Astrocyte (in vitro differentiated cells and primary cell): ENCODE measurements at regions not wholly inside any gene's neighbourhood (a gene's known extent, or its start where the extent isn't known, plus 50 kb on each side); places are given as distances from the start of the nearest gene placed in this dataset.
"Not testable (repeated sequence)": the region's sequence is repeated elsewhere in the genome, so short reads cannot be mapped to it uniquely, and the experiment has no call there.

Experiments used
- DNase-seq: peaks from one replicate; pipeline ENCODE4 v3.0.0-alpha.2; 2010; ENCODE audit warnings: low read depth
- FAIRE-seq: peaks from 2 replicates; lab custom pipeline; 2011; peaks lifted over from hg19 to GRCh38; lab: Jason Lieb, UNC
- H2AFZ ChIP-seq: 2 replicates; pipeline ENCODE4 v1.6.0; 2012; ENCODE audit warnings: low read depth, low read length, inconsistent platforms
- H3K27ac ChIP-seq: 2 replicates; pipeline ENCODE4 v1.5.1; 2011; ENCODE audit warnings: low read depth, low read length, inconsistent platforms
- H3K27me3 ChIP-seq: 2 replicates; pipeline ENCODE4 v1.6.0; 2011; ENCODE audit warnings: low read length, inconsistent platforms; ENCODE audit not compliant: insufficient read depth
- H3K36me3 ChIP-seq: 2 replicates; pipeline ENCODE4 v1.5.1; 2011; ENCODE audit warnings: low read length, inconsistent platforms; ENCODE audit not compliant: insufficient read depth
- H3K4me1 ChIP-seq: 2 replicates; pipeline ENCODE4 v1.5.1; 2011; ENCODE audit warnings: low read length, inconsistent platforms; ENCODE audit not compliant: insufficient read depth
- H3K4me2 ChIP-seq: 2 replicates; pipeline ENCODE4 v1.6.0; 2012; ENCODE audit warnings: low read length, inconsistent platforms
- H3K4me3 ChIP-seq: 2 replicates; pipeline ENCODE4 v1.5.1; 2011; ENCODE audit warnings: low read depth, mild to moderate bottlenecking, low read length, inconsistent platforms; ENCODE audit not compliant: insufficient read depth
- H3K79me2 ChIP-seq: 2 replicates; pipeline ENCODE4 v1.6.0; 2012; ENCODE audit warnings: mild to moderate bottlenecking, low read length, inconsistent platforms; ENCODE audit not compliant: insufficient read depth
- H3K9ac ChIP-seq: 2 replicates; pipeline ENCODE4 v1.6.0; 2012; ENCODE audit warnings: mild to moderate bottlenecking, low read length, inconsistent platforms
- H3K9me3 ChIP-seq: 2 replicates; pipeline ENCODE4 v1.5.1; 2012; ENCODE audit warnings: low read depth, mild to moderate bottlenecking, low read length, inconsistent platforms; ENCODE audit not compliant: insufficient read depth
- H4K20me1 ChIP-seq: 2 replicates; pipeline ENCODE4 v1.6.0; 2012; ENCODE audit warnings: low read length, inconsistent platforms; ENCODE audit not compliant: insufficient read depth
- H3K27ac Mint-ChIP-seq: one replicate; pipeline ENCODE4 v1.8.0; 2021; ENCODE audit warnings: mild to moderate bottlenecking, mixed read lengths; ENCODE audit not compliant: unreplicated experiment
- H3K27me3 Mint-ChIP-seq: one replicate; pipeline ENCODE4 v1.8.0; 2021; ENCODE audit warnings: low read depth, mixed read lengths; ENCODE audit not compliant: unreplicated experiment
- H3K36me3 Mint-ChIP-seq: one replicate; pipeline ENCODE4 v1.8.0; 2021; ENCODE audit warnings: low read depth, mixed read lengths; ENCODE audit not compliant: unreplicated experiment
- H3K4me1 Mint-ChIP-seq: one replicate; pipeline ENCODE4 v1.8.0; 2021; ENCODE audit warnings: low read depth, mixed read lengths; ENCODE audit not compliant: unreplicated experiment
- H3K4me3 Mint-ChIP-seq: one replicate; pipeline ENCODE4 v1.8.0; 2021; ENCODE audit warnings: mild to moderate bottlenecking, moderate library complexity, mixed read lengths; ENCODE audit not compliant: unreplicated experiment
- H3K9me3 Mint-ChIP-seq: one replicate; pipeline ENCODE4 v1.8.0; 2021; ENCODE audit warnings: mild to moderate bottlenecking, mixed read lengths; ENCODE audit not compliant: unreplicated experiment
- CTCF ChIP-seq: IDR thresholded peaks from 2 replicates; pipeline ENCODE4 v1.5.1; 2011; ENCODE audit warnings: low read depth, mild to moderate bottlenecking, inconsistent platforms, low read length, moderate library complexity; ENCODE audit not compliant: insufficient read depth
- EZH2 ChIP-seq: IDR thresholded peaks from 2 replicates; pipeline ENCODE4 v1.6.1; 2012; ENCODE audit warnings: mild to moderate bottlenecking, low read length, inconsistent platforms; ENCODE audit not compliant: insufficient read depth

- no peak overlapping the region for H3K9ac ChIP-seq
- Mint-ChIP-seq H3K36me3 (no peaks in the 10 kb centered on the region), H3K27me3 (no peaks in the 10 kb centered on the region), H3K27ac (no peak overlapping the region), H3K9me3 (no peaks in the 10 kb centered on the region), H3K4me1 (no peaks in the 10 kb centered on the region), H3K4me3 (no peak overlapping the region)
- no peaks in the 10 kb centered on the region for H3K27me3 ChIP-seq
- DNase-seq (no peak), FAIRE-seq (no peak)
- H3K4me2 ChIP-seq = no peak overlapping the region
- no peaks in the 10 kb centered on the region for H3K4me1 ChIP-seq
- H3K27ac ChIP-seq = no peak overlapping the region
- no peaks in the 10 kb centered on the region for H3K9me3 ChIP-seq
- H3K36me3 ChIP-seq = no peaks in the 10 kb centered on the region
- no peaks in the 10 kb centered on the region for H3K79me2 ChIP-seq
- no peak overlapping the region for H2AFZ ChIP-seq
- TF ChIP-seq EZH2 = no peak
- no peak for TF ChIP-seq CTCF
- no peak overlapping the region for H3K4me3 ChIP-seq
- no peaks in the 10 kb centered on the region for H4K20me1 ChIP-seq
These were observed 92.7 kb upstream of the ARX start for GRCh38 chrX:25108481-25108880.

- no peak overlapping the region for H3K4me3 Mint-ChIP-seq
- FAIRE-seq (peak; percentile 99), DNase-seq (no peak)
- H3K9me3 ChIP-seq = no peaks in the 10 kb centered on the region
- TF ChIP-seq CTCF (no peak), EZH2 (no peak)
- H3K4me1 ChIP-seq = no peaks in the 10 kb centered on the region
- no peaks in the 10 kb centered on the region for H3K27me3 ChIP-seq
- no peaks in the 10 kb centered on the region for H3K36me3 Mint-ChIP-seq
- no peak overlapping the region for H3K27ac ChIP-seq
- H3K4me2 ChIP-seq = no peak overlapping the region
- no peaks in the 10 kb centered on the region for H3K4me1 Mint-ChIP-seq
- no peaks in the 10 kb centered on the region for H3K9me3 Mint-ChIP-seq
- no peak overlapping the region for H3K27ac Mint-ChIP-seq
- no peaks in the 10 kb centered on the region for H4K20me1 ChIP-seq
- no peak overlapping the region for H3K4me3 ChIP-seq
- H3K79me2 ChIP-seq = no peaks in the 10 kb centered on the region
- H3K36me3 ChIP-seq = no peaks in the 10 kb centered on the region
- H3K9ac ChIP-seq = no peak overlapping the region
- no peak overlapping the region for H2AFZ ChIP-seq
- H3K27me3 Mint-ChIP-seq = no peaks in the 10 kb centered on the region
These were observed 89.5 kb upstream of the ARX start for GRCh38 chrX:25105221-25105620.

- H3K4me3 Mint-ChIP-seq = no peak overlapping the region
- no peak for FAIRE-seq
- no peak for DNase-seq
- H3K36me3 ChIP-seq = no peaks in the 10 kb centered on the region
- no peaks in the 10 kb centered on the region for H3K4me1 Mint-ChIP-seq
- no peak overlapping the region for H3K27ac Mint-ChIP-seq
- H3K4me1 ChIP-seq = no peaks in the 10 kb centered on the region
- H3K27me3 ChIP-seq = no peaks in the 10 kb centered on the region
- H3K36me3 Mint-ChIP-seq = no peaks in the 10 kb centered on the region
- no peaks in the 10 kb centered on the region for H3K9me3 ChIP-seq
- no peaks in the 10 kb centered on the region for H3K27me3 Mint-ChIP-seq
- no peak overlapping the region for H3K4me2 ChIP-seq
- no peaks in the 10 kb centered on the region for H3K79me2 ChIP-seq
- no peaks in the 10 kb centered on the region for H3K9me3 Mint-ChIP-seq
- no peak overlapping the region for H3K27ac ChIP-seq
- no peak overlapping the region for H3K9ac ChIP-seq
- TF ChIP-seq CTCF (no peak), EZH2 (no peak)
- H3K4me3 ChIP-seq = no peak overlapping the region
- no peaks in the 10 kb centered on the region for H4K20me1 ChIP-seq
- H2AFZ ChIP-seq = no peak overlapping the region
These were observed 80.8 kb upstream of the ARX start for GRCh38 chrX:25096522-25097045.

- not testable (repeated sequence) for DNase-seq, H3K27ac ChIP-seq, H3K4me1 Mint-ChIP-seq, H3K9me3 ChIP-seq, H3K79me2 ChIP-seq, H3K36me3 ChIP-seq, FAIRE-seq, H3K9me3 Mint-ChIP-seq, H4K20me1 ChIP-seq, H3K4me3 ChIP-seq, H3K27ac Mint-ChIP-seq, H2AFZ ChIP-seq, H3K9ac ChIP-seq, H3K36me3 Mint-ChIP-seq, H3K4me1 ChIP-seq, H3K4me2 ChIP-seq, H3K4me3 Mint-ChIP-seq, H3K27me3 Mint-ChIP-seq, H3K27me3 ChIP-seq
These were observed 75.4 kb upstream of the ARX start for GRCh38 chrX:25091152-25091551.
